ENCODE measurements at regions not wholly inside any gene's neighbourhood (a gene's known extent, or its start where the extent isn't known, plus 50 kb on each side); places are given as distances from the start of the nearest gene placed in this dataset.

- H3K4me1 ChIP-seq (ENCODE audit: control insufficient read depth, extremely low read depth, insufficient read depth, low read length) = no peaks in the 10 kb centered on the region
- H3K4me2 ChIP-seq (ENCODE audit: control insufficient read depth, extremely low read depth, insufficient read depth, low read depth, low read length) = no peak overlapping the region
- no peak overlapping the region for H3K4me3 ChIP-seq (ENCODE audit: control insufficient read depth in 2 of 3, extremely low read depth in 1 of 3, insufficient read depth in 2 of 3, low read depth in 1 of 3, low read length in 3 of 3)
- H3K9me3 ChIP-seq (ENCODE audit: control insufficient read depth, low read depth, low read length) = no peaks in the 10 kb centered on the region
- H3K79me2 ChIP-seq (ENCODE audit: control insufficient read depth, insufficient read depth, low read length) = no peaks in the 10 kb centered on the region
- FAIRE-seq (no peak), DNase-seq (ENCODE audit: low read depth, low spot score) (no peak)
- H3K9ac ChIP-seq (ENCODE audit: control insufficient read depth, extremely low read depth, insufficient read depth, low read length) = no peak overlapping the region
- no peaks in the 10 kb centered on the region for H3K36me3 ChIP-seq (ENCODE audit: control insufficient read depth in 2 of 2, extremely low read depth in 1 of 2, insufficient read depth in 2 of 2, low read length in 2 of 2)
- TF ChIP-seq EZH2 (IDR thresholded peaks at IDR 0.05; ENCODE audit: low read length) (no peak), CTCF (optimal IDR thresholded peaks at IDR 0.05 in 1 of 3, IDR thresholded peaks at IDR 0.05 in 1 of 3, conservative IDR thresholded peaks at IDR 0.05 in 1 of 3; ENCODE audit: extremely low read depth in 1 of 3, insufficient read depth in 2 of 3, low read length in 3 of 3) (no peak)
- no peaks in the 10 kb centered on the region for H3K27me3 ChIP-seq (ENCODE audit: control insufficient read depth, extremely low read depth, insufficient read depth, low read length)
- no peaks in the 10 kb centered on the region for H4K20me1 ChIP-seq (ENCODE audit: control insufficient read depth, extremely low read depth, insufficient read depth, low read length)
- H2AFZ ChIP-seq (ENCODE audit: control insufficient read depth, low read length) = no peak overlapping the region
- no peaks in the 10 kb centered on the region for H3K9me1 ChIP-seq (ENCODE audit: control insufficient read depth, extremely low read depth, insufficient read depth, low read length)
- no peak overlapping the region for H3K27ac ChIP-seq (ENCODE audit: control insufficient read depth, insufficient read depth, low read length)
- dilution Hi-C loops (cut with MboI; ENCODE audit: extremely low pct_ligation_motif_present, low sequenced_read_pairs) = no loop called here
Observed at GRCh38 chr5:5637173-5637572, 214.7 kb downstream of the ICE1 start.

DNA sequence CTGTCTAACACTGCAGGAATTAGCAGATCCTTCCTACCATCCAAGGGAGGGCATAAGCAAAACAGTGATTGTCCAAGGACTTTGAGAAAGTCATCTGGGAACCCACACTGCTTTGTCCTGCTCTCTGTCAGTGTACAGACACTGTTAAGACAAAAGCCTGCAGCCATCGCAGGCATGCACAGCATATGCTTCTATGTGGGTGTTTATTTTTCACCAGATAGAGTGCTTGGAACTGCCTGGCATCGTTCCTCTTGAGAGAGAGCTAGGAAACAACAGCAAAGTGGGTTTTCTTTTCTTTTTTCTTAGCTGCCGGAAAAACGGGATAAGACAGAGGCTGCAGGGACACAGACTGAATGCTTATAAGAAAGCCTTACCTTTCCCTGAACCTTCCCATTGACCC is 212.3 kb downstream of the ICE1 start:
- no peak for FAIRE-seq
- no peak overlapping the region for H3K9ac ChIP-seq (ENCODE audit: control insufficient read depth, extremely low read depth, insufficient read depth, low read length)
- H3K36me3 ChIP-seq (ENCODE audit: control insufficient read depth in 2 of 2, extremely low read depth in 1 of 2, insufficient read depth in 2 of 2, low read length in 2 of 2) = no peaks in the 10 kb centered on the region
- H3K4me1 ChIP-seq (ENCODE audit: control insufficient read depth, extremely low read depth, insufficient read depth, low read length) = no peaks in the 10 kb centered on the region
- no peak for TF ChIP-seq EZH2 (IDR thresholded peaks at IDR 0.05; ENCODE audit: low read length)
- no peak for TF ChIP-seq CTCF (optimal IDR thresholded peaks at IDR 0.05 in 1 of 3, IDR thresholded peaks at IDR 0.05 in 1 of 3, conservative IDR thresholded peaks at IDR 0.05 in 1 of 3; ENCODE audit: extremely low read depth in 1 of 3, insufficient read depth in 2 of 3, low read length in 3 of 3)
- no peaks in the 10 kb centered on the region for H3K79me2 ChIP-seq (ENCODE audit: control insufficient read depth, insufficient read depth, low read length)
- H3K9me1 ChIP-seq (ENCODE audit: control insufficient read depth, extremely low read depth, insufficient read depth, low read length) = no peaks in the 10 kb centered on the region
- H3K9me3 ChIP-seq (ENCODE audit: control insufficient read depth, low read depth, low read length) = peaks cover 4% of the 10 kb centered on the region
- H3K27me3 ChIP-seq (ENCODE audit: control insufficient read depth, extremely low read depth, insufficient read depth, low read length) = no peaks in the 10 kb centered on the region
- no peak for DNase-seq (ENCODE audit: low read depth, low spot score)
- H3K4me2 ChIP-seq (ENCODE audit: control insufficient read depth, extremely low read depth, insufficient read depth, low read depth, low read length) = no peak overlapping the region
- H3K27ac ChIP-seq (ENCODE audit: control insufficient read depth, insufficient read depth, low read length) = no peak overlapping the region
- dilution Hi-C loops (cut with MboI; ENCODE audit: extremely low pct_ligation_motif_present, low sequenced_read_pairs) = no loop called here
- H3K4me3 ChIP-seq (ENCODE audit: control insufficient read depth in 2 of 3, extremely low read depth in 1 of 3, insufficient read depth in 2 of 3, low read depth in 1 of 3, low read length in 3 of 3) = no peak overlapping the region
- H2AFZ ChIP-seq (ENCODE audit: control insufficient read depth, low read length) = no peak overlapping the region
- H4K20me1 ChIP-seq (ENCODE audit: control insufficient read depth, extremely low read depth, insufficient read depth, low read length) = no peaks in the 10 kb centered on the region

All from keratinocyte (primary cell).